NT2/D1 (cell line): ENCODE measurements at regions not wholly inside any gene's neighbourhood (a gene's known extent, or its start where the extent isn't known, plus 50 kb on each side); places are given as distances from the start of the nearest gene placed in this dataset.

ENCODE experiments used
- DNase-seq: peaks from one replicate; pipeline ENCODE4 v3.0.0-alpha.2; 2011; ENCODE audit warnings: low read depth, low spot score
- H3K27me3 ChIP-seq: 2 replicates; pipeline ENCODE4 v1.6.0; 2011; ENCODE audit warnings: mild to moderate bottlenecking; ENCODE audit not compliant: insufficient read length, insufficient read depth
- H3K36me3 ChIP-seq: 2 replicates; pipeline ENCODE4 v1.6.1; 2011; ENCODE audit warnings: mild to moderate bottlenecking, low read length, mixed read lengths; ENCODE audit not compliant: insufficient read depth, insufficient read length
- H3K4me1 ChIP-seq: 2 replicates; pipeline ENCODE4 v1.5.1; 2011; ENCODE audit not compliant: insufficient read depth, insufficient read length
- H3K4me3 ChIP-seq: 2 replicates; pipeline ENCODE4 v1.5.1; 2011; ENCODE audit warnings: low read depth; ENCODE audit not compliant: insufficient read length
- H3K9ac ChIP-seq: 2 replicates; pipeline ENCODE4 v1.6.0; 2011; ENCODE audit warnings: low read depth; ENCODE audit not compliant: insufficient read length
- H3K9me3 ChIP-seq: 2 replicates; pipeline ENCODE4 v1.5.1; 2011; ENCODE audit warnings: mild to moderate bottlenecking, low read length; ENCODE audit not compliant: insufficient read depth
- SUZ12 ChIP-seq: IDR thresholded peaks from 2 replicates; pipeline ENCODE4 v1.6.1; 2011; ENCODE audit not compliant: insufficient read length, insufficient read depth; ENCODE audit errors: extremely low read depth
- YY1 ChIP-seq: IDR thresholded peaks from 2 replicates; pipeline ENCODE4 v1.6.1; 2011; ENCODE audit not compliant: insufficient read length, insufficient read depth
- ZNF274 ChIP-seq: IDR thresholded peaks from 2 replicates; pipeline ENCODE4 v1.6.1; 2011; ENCODE audit warnings: mild to moderate bottlenecking, low read depth, low read length

DNA sequence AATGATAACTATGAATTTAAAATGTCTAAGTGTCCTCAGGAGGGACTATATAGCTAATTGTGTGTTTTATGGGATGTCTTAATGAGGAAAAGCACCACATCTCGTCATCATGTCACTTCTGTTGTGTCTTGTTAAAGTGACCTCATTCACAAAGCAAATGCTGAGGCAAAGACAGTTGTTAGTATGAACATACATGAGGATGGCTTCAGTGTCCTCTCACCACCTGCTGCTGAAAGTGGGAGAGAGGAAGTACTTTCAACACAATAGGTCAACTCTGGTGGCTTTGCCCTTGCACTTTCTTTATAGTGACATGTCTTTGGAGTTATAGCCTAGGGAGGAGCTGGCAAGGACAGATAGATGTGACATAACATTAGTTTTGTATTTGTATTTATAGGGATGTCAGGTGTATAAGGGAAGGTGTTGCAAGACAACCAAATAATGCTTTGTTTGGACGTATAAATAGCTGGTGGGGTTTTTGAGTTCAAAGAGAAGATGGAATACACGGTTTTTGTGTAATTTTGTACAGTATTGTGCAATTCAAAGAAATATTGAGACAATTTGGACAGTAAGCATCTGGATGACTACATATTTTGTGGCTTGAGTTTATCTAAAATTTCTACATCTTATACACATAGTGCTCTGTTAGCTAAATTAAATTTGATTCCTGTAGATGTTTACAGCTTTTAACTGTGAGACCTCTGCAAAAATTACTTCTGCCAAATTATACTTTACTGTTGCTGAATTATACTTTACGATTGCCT is 131.7 kb upstream of the ATP2B1 start:
- Histone ChIP-seq H3K9me3 (no peaks in the 10 kb centered on the region), H3K27me3 (no peaks in the 10 kb centered on the region), H3K36me3 (no peaks in the 10 kb centered on the region), H3K4me1 (no peaks in the 10 kb centered on the region), H3K9ac (no peak overlapping the region), H3K4me3 (no peak overlapping the region)
- no peak for TF ChIP-seq SUZ12
- no peak for TF ChIP-seq YY1
- TF ChIP-seq ZNF274, result no peak
- no peak for DNase-seq

DNA sequence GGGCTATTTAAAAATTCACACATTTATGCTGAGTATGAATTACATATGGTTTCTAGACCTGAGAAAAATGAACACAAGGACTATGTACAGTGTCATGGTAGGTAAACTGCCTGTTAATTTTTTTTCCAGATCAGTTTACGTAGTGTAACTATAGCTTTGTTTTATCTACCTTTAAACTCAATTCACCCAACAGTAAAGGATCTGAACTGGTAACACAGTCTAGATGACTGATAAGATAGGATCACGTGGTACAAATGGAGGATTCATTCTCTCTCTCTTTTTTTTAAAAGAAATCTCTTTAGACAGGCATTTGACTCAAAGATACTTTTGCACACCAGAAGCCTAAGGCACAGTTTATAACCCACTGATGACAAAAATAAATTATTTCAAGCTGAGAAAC is 130.8 kb upstream of the ATP2B1 start:
- no peaks in the 10 kb centered on the region for H3K9me3 ChIP-seq
- H3K4me3 ChIP-seq, result no peak overlapping the region
- no peak for DNase-seq
- H3K36me3 ChIP-seq, result no peaks in the 10 kb centered on the region
- TF ChIP-seq ZNF274 (no peak), YY1 (no peak), SUZ12 (no peak)
- H3K9ac ChIP-seq, result no peak overlapping the region
- no peaks in the 10 kb centered on the region for H3K4me1 ChIP-seq
- H3K27me3 ChIP-seq, result no peaks in the 10 kb centered on the region

DNA sequence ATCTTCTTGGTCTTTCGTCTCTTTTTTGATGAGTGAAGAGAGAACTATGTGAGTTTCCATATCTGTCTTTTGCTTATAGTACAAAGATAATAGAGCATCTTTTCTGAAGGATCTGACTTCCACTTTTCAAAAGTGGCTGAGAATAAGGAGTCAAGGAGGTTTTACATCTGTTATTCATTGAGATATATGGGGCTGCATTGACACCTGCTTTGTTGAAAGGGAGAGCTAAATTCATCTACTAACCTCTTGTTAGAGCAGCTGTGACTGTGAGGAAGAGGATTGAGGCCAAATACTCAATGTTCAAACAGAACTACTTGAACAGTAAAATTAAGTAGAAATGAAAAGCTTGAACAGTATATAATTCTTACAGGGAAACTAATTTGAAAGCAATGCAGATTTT is 130.2 kb upstream of the ATP2B1 start:
- no peaks in the 10 kb centered on the region for H3K27me3 ChIP-seq
- no peaks in the 10 kb centered on the region for H3K36me3 ChIP-seq
- H3K9ac ChIP-seq, result no peak overlapping the region
- no peak for TF ChIP-seq SUZ12
- TF ChIP-seq YY1, result no peak
- TF ChIP-seq ZNF274, result no peak
- H3K4me3 ChIP-seq, result no peak overlapping the region
- no peaks in the 10 kb centered on the region for H3K9me3 ChIP-seq
- DNase-seq, result no peak
- H3K4me1 ChIP-seq, result no peaks in the 10 kb centered on the region

DNA sequence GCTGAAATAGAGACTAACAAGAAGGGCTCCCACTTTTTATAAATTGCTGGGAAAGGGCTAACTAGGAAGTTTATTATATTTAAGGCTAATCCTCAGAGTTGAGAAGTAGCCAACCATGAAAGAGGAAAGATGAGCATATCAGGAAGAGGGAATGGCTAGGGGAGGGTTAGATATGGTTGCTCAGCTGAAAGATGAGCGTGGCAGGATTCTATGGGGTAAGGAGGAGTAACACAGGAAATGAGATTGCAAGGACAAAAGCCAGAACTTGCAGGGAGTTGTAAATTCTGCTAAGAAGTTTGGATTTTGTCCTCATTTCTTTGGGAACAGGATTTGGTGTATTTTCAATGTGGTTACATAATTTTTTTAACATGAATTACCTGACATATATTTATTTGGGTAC is 127.4 kb upstream of the ATP2B1 start:
- Histone ChIP-seq H3K27me3 (no peaks in the 10 kb centered on the region), H3K4me1 (no peaks in the 10 kb centered on the region), H3K4me3 (no peak overlapping the region), H3K9me3 (no peaks in the 10 kb centered on the region), H3K36me3 (no peaks in the 10 kb centered on the region), H3K9ac (no peak overlapping the region)
- no peak for DNase-seq
- no peak for TF ChIP-seq SUZ12
- TF ChIP-seq ZNF274, result no peak
- TF ChIP-seq YY1, result no peak

DNA sequence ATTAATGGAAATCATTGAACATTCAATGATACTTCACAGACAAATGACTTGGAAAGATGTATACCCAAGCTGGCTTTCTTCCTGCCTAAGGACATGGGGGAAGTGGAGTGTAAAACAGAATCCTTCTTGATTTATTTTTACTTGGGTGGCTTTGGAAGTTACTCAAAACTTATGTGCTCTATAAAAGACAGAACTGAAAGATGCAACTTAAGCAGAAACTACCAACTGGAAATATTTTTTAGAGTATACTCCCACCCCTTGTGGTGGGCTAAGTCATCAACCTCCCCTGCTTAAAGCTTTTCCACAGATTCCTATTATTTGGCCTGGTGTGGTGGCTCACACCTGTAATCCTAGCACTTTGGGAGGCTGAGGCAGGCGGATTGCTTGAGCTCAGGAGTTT is 126.0 kb upstream of the ATP2B1 start:
- no peaks in the 10 kb centered on the region for H3K36me3 ChIP-seq
- H3K4me3 ChIP-seq, result no peak overlapping the region
- no peak overlapping the region for H3K9ac ChIP-seq
- DNase-seq, result no peak
- H3K27me3 ChIP-seq, result no peaks in the 10 kb centered on the region
- no peaks in the 10 kb centered on the region for H3K9me3 ChIP-seq
- TF ChIP-seq SUZ12 (no peak), ZNF274 (no peak), YY1 (no peak)
- H3K4me1 ChIP-seq, result no peaks in the 10 kb centered on the region

DNA sequence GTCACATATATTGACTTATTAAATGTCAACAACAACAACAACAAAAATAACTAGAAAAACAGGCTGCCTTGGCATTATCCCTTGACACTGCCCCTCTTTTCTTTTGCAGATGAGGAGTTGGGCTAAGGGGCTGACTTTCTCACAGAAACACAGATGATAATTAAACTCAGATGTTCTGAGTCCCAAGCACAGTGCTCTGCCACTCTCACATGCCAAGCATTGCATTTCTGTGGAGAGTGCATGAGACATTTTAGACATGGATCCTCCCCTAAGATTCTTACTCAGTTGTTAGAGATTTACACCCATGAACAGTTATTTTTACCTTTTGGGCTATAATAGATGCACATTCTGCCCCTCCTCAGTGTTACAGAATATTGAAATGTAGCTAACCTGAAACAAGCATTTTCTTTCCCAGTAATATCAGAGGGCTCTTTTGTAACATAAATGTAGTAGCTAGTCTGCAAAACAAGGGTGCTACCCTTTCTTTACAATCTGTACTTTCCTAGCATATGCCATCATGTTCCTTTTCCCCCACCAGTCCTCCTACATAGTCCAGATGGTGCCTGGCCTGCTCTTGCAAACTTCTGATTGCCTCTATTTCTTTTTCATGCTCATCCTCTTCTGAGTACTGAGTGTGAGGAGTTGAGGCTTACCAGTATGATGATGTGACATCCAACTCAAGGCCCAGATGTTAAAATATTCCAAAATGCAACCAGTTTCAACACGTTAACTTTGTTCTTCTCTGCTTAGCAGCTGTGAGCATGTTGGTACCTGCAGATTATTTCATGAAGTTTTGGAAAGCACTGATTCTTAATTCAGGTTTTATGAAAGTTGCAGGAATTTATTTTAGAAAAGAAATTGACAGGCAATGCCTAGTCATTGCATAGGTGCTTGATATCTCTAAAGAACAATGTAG is 125.0 kb upstream of the ATP2B1 start:
- H3K36me3 ChIP-seq, result no peaks in the 10 kb centered on the region
- no peaks in the 10 kb centered on the region for H3K9me3 ChIP-seq
- DNase-seq, result no peak
- H3K9ac ChIP-seq, result no peak overlapping the region
- no peak overlapping the region for H3K4me3 ChIP-seq
- TF ChIP-seq YY1 (no peak), SUZ12 (no peak), ZNF274 (no peak)
- no peaks in the 10 kb centered on the region for H3K4me1 ChIP-seq
- no peaks in the 10 kb centered on the region for H3K27me3 ChIP-seq

DNA sequence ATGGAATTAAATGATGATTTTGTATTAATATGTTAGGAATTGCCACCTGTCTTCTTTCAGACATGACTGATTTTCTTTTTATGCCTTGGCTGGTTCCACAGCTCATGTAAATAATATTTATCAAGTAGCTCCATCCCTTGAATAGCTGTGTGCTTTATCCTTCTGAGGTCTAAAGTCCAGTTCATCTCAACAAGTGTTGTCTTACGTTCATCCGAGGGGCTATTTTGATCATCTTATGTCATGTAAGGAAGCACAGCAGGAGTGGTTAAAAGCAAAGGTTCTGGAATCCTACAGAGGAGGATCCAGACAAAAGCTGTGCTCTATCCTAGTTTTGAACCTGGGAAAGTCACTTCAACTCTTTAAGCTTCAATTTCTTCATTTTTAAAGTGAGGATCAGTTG is 123.7 kb upstream of the ATP2B1 start:
- Histone ChIP-seq H3K36me3 (no peaks in the 10 kb centered on the region), H3K27me3 (no peaks in the 10 kb centered on the region), H3K9me3 (no peaks in the 10 kb centered on the region), H3K9ac (no peak overlapping the region), H3K4me1 (no peaks in the 10 kb centered on the region), H3K4me3 (no peak overlapping the region)
- no peak for DNase-seq
- no peak for TF ChIP-seq YY1
- TF ChIP-seq SUZ12, result no peak
- TF ChIP-seq ZNF274, result no peak
